ENCODE measurements at regions not wholly inside any gene's neighbourhood (a gene's known extent, or its start where the extent isn't known, plus 50 kb on each side); places are given as distances from the start of the nearest gene placed in this dataset.

GRCh38 chrX:69554321-69554947 lies 50.3 kb downstream of the NALF2 start:
- Histone ChIP-seq H3K9ac (ENCODE audit: insufficient read depth, low read length, poor library complexity, severe bottlenecking) (no peak overlapping the region), H3K27ac (ENCODE audit: low read depth in 1 of 2, low read length in 2 of 2) (no peak overlapping the region), H4K20me1 (ENCODE audit: insufficient read depth, low read length) (no peaks in the 10 kb centered on the region), H3K4me1 (ENCODE audit: control insufficient read depth in 1 of 2, insufficient read depth in 2 of 2, low read length in 2 of 2) (no peaks in the 10 kb centered on the region), H3K79me2 (ENCODE audit: insufficient read depth, low read length) (no peaks in the 10 kb centered on the region), H3K4me2 (replicated peaks; ENCODE audit: extremely low read depth, low read length, poor library complexity, severe bottlenecking) (no peak overlapping the region), H3K27me3 (ENCODE audit: control insufficient read depth in 2 of 2, insufficient read depth in 2 of 2, low read length in 2 of 2) (no peaks in the 10 kb centered on the region), H3K9me3 (replicated peaks in 1 of 2; ENCODE audit: control insufficient read depth in 1 of 2, insufficient read depth in 1 of 2, low read length in 2 of 2) (no peaks in the 10 kb centered on the region), H3K36me3 (replicated peaks in 1 of 2; ENCODE audit: control insufficient read depth in 1 of 2, insufficient read depth in 2 of 2, low read length in 2 of 2) (no peaks in the 10 kb centered on the region), H2AFZ (ENCODE audit: insufficient read depth, low read depth, low read length, poor library complexity, severe bottlenecking) (no peak overlapping the region), H3K4me3 (replicated peaks in 1 of 3; ENCODE audit: low read depth in 2 of 3, low read length in 3 of 3) (no peak overlapping the region)
- Mint-ChIP-seq H3K9me3 (peaks cover 0 to 5% (median 0%) of the 10 kb centered on the region in 7 donors), H3K4me3 (no peak overlapping the region), H3K27ac (no peak overlapping the region), H3K36me3 (no peaks in the 10 kb centered on the region), H3K27me3 (ENCODE audit: low read depth in 3 of 3) (no peaks in the 10 kb centered on the region), H3K4me1 (peaks cover 2% of the 10 kb centered on the region)
- intact Hi-C loops (cut with micrococcal nuclease) = no loop called here
- no peak for DNase-seq
- TF ChIP-seq CTCF (IDR thresholded peaks at IDR 0.05) = no peak
- no CpG with 5 or more reads among the region's 4 CpGs for WGBS (ENCODE audit: insufficient coverage)

- Histone ChIP-seq H3K9me3 (replicated peaks in 1 of 2; ENCODE audit: control insufficient read depth in 1 of 2, insufficient read depth in 1 of 2, low read length in 2 of 2) (no peaks in the 10 kb centered on the region), H2AFZ (ENCODE audit: insufficient read depth, low read depth, low read length, poor library complexity, severe bottlenecking) (no peak overlapping the region), H3K4me3 (replicated peaks in 1 of 3; ENCODE audit: low read depth in 2 of 3, low read length in 3 of 3) (no peak overlapping the region), H3K27me3 (ENCODE audit: control insufficient read depth in 2 of 2, insufficient read depth in 2 of 2, low read length in 2 of 2) (no peaks in the 10 kb centered on the region), H3K79me2 (ENCODE audit: insufficient read depth, low read length) (no peaks in the 10 kb centered on the region), H3K4me1 (ENCODE audit: control insufficient read depth in 1 of 2, insufficient read depth in 2 of 2, low read length in 2 of 2) (no peaks in the 10 kb centered on the region), H3K27ac (ENCODE audit: low read depth in 1 of 2, low read length in 2 of 2) (no peak overlapping the region), H3K4me2 (replicated peaks; ENCODE audit: extremely low read depth, low read length, poor library complexity, severe bottlenecking) (no peak overlapping the region), H4K20me1 (ENCODE audit: insufficient read depth, low read length) (no peaks in the 10 kb centered on the region), H3K9ac (ENCODE audit: insufficient read depth, low read length, poor library complexity, severe bottlenecking) (no peak overlapping the region), H3K36me3 (replicated peaks in 1 of 2; ENCODE audit: control insufficient read depth in 1 of 2, insufficient read depth in 2 of 2, low read length in 2 of 2) (no peaks in the 10 kb centered on the region)
- peaks cover 0 to 3% (median 0%) of the 10 kb centered on the region in 7 donors for H3K9me3 Mint-ChIP-seq
- peaks cover 2% of the 10 kb centered on the region for H3K4me1 Mint-ChIP-seq
- H3K27me3 Mint-ChIP-seq (ENCODE audit: low read depth in 3 of 3) = peaks cover 0 to 4% (median 0%) of the 10 kb centered on the region in 3 donors
- WGBS (ENCODE audit: insufficient coverage) = 83% methylated on average over 4 of the region's 6 CpGs
- intact Hi-C loops (cut with micrococcal nuclease) = no loop called here
- TF ChIP-seq CTCF (IDR thresholded peaks at IDR 0.05) = no peak
- no peak overlapping the region for H3K27ac Mint-ChIP-seq
- no peak for DNase-seq
- no peaks in the 10 kb centered on the region for H3K36me3 Mint-ChIP-seq
- H3K4me3 Mint-ChIP-seq = no peak overlapping the region
These were observed 51.4 kb downstream of the NALF2 start for GRCh38 chrX:69555481-69556041.
